ENCODE measurements at regions not wholly inside any gene's neighbourhood (a gene's known extent, or its start where the extent isn't known, plus 50 kb on each side); places are given as distances from the start of the nearest gene placed in this dataset.

GRCh38 chr6:56714273-56714672, 71.6 kb upstream of the DST start:
- H3K4me3 ChIP-seq (ENCODE audit: low read length): no peak overlapping the region
- H3K27me3 ChIP-seq (ENCODE audit: insufficient read depth, low read length): no peaks in the 10 kb centered on the region
- H3K4me1 ChIP-seq (ENCODE audit: insufficient read depth, low read length): peaks cover 46% of the 10 kb centered on the region
- H3K9me3 ChIP-seq (ENCODE audit: low read length): no peaks in the 10 kb centered on the region
- no peaks in the 10 kb centered on the region for H3K36me3 ChIP-seq (ENCODE audit: insufficient read depth, low read length)
- H2AFZ ChIP-seq (ENCODE audit: low read depth, low read length): no peak overlapping the region

GRCh38 chr6:56713254-56713672, 70.6 kb upstream of the DST start:
- Histone ChIP-seq H3K27me3 (ENCODE audit: insufficient read depth, low read length) (no peaks in the 10 kb centered on the region), H2AFZ (ENCODE audit: low read depth, low read length) (no peak overlapping the region), H3K4me1 (ENCODE audit: insufficient read depth, low read length) (peaks cover 46% of the 10 kb centered on the region), H3K4me3 (ENCODE audit: low read length) (no peak overlapping the region), H3K36me3 (ENCODE audit: insufficient read depth, low read length) (no peaks in the 10 kb centered on the region), H3K9me3 (ENCODE audit: low read length) (no peaks in the 10 kb centered on the region)

- Histone ChIP-seq H3K4me3 (ENCODE audit: low read length) (no peak overlapping the region), H3K27me3 (ENCODE audit: insufficient read depth, low read length) (no peaks in the 10 kb centered on the region), H3K9me3 (ENCODE audit: low read length) (no peaks in the 10 kb centered on the region), H2AFZ (ENCODE audit: low read depth, low read length) (no peak overlapping the region), H3K4me1 (ENCODE audit: insufficient read depth, low read length) (peaks cover 39% of the 10 kb centered on the region), H3K36me3 (ENCODE audit: insufficient read depth, low read length) (no peaks in the 10 kb centered on the region)
Observed at GRCh38 chr6:56710967-56711366, 68.3 kb upstream of the DST start.

DNA sequence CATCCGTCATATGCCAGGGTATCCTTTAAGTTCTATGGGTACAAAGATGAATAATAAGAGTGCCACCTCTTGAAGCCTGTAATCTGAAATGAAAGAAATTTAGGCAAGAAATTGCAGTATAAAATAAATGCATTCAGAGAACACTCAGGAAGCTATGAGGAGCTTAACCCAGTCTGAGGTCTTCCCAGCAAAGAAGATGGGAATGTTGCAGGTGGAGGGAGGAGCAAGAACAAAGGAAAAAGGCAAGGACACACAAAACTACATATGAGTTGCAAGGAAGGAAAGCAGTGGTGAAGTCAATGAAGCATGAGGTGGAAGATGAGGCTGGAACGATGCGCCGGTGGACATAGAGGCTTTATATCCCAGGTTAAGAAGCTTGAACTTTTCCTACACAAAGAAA, 67.0 kb upstream of the DST start:
- Histone ChIP-seq H2AFZ (ENCODE audit: low read depth, low read length) (no peak overlapping the region), H3K27me3 (ENCODE audit: insufficient read depth, low read length) (no peaks in the 10 kb centered on the region), H3K36me3 (ENCODE audit: insufficient read depth, low read length) (no peaks in the 10 kb centered on the region), H3K9me3 (ENCODE audit: low read length) (no peaks in the 10 kb centered on the region), H3K4me3 (ENCODE audit: low read length) (no peak overlapping the region), H3K4me1 (ENCODE audit: insufficient read depth, low read length) (peaks cover 26% of the 10 kb centered on the region)

DNA sequence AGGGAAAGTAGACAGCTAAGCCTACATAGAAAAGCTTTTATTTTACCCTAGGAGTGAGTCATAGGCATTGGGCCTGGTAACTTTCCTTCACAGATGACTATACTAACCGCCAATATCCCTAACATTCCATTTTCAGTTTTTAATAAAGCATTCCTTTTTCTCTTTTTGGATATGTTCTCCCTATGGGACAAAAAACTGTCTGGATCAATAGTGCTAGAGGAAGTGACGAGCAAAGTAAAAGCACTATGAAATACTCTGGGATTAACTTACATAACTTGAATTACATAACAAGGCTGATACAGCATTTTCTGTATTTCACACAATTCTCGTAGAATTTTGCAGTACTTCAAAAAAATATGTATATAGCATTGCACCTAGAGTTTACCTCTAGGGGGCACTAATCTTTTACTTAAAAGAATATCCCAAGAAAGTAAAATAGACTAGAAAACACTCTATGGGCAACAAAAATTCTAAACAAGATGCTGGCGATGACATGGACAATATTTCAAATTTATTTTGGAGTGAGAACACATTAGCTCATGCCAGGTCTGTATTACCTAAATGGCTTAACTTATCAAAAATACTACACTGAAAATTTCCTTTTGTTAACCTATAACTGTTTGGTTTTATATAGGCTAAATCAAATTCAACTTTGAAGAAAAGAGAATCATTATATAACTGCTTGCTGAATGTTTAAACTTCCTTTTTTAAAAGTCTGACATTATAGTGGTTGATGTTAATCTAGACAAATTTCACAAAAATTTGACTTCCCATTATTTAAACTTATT, 66.3 kb upstream of the DST start:
- Histone ChIP-seq H3K9me3 (ENCODE audit: low read length) (no peaks in the 10 kb centered on the region), H2AFZ (ENCODE audit: low read depth, low read length) (no peak overlapping the region), H3K27me3 (ENCODE audit: insufficient read depth, low read length) (no peaks in the 10 kb centered on the region), H3K4me1 (ENCODE audit: insufficient read depth, low read length) (peaks cover 20% of the 10 kb centered on the region), H3K4me3 (ENCODE audit: low read length) (no peak overlapping the region), H3K36me3 (ENCODE audit: insufficient read depth, low read length) (no peaks in the 10 kb centered on the region)

DNA sequence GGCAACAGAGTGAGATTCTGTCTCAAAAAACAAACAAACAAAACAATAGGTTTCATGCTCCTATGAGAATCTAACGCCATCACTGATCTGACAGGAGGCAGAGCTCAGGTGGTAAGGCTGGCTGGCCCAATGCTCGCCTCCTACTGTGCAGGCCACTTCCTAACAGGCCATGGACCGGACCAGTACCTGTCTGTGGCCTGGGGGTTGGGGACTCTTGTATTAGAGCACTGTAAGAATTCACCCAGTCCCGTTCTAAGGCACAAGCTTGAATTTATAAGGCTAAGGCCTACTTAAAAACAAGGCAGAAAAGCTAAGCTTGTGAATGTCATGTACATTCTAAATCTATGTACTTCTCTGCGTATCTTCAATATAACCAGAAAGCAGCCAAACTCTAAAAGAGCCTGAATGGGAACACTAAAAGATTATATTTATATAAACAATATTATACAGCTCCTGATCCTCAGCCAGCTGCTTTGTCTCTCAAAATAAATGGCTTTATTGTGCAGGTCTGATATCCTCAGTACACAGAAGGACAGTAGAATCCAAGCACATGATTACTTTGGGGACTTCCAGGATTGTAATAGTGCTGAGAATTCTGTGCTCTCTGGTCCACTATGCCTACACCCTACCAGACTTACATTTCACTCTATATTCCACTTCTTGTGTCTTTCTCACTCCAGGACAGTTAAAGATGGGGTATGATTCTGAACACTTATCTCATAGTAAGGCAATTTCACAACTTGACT, 64.5 kb upstream of the DST start:
- peaks cover 2% of the 10 kb centered on the region for H3K36me3 ChIP-seq (ENCODE audit: insufficient read depth, low read length)
- H3K9me3 ChIP-seq (ENCODE audit: low read length): no peaks in the 10 kb centered on the region
- H3K4me1 ChIP-seq (ENCODE audit: insufficient read depth, low read length): peaks cover 7% of the 10 kb centered on the region
- no peak overlapping the region for H3K4me3 ChIP-seq (ENCODE audit: low read length)
- H3K27me3 ChIP-seq (ENCODE audit: insufficient read depth, low read length): no peaks in the 10 kb centered on the region
- H2AFZ ChIP-seq (ENCODE audit: low read depth, low read length): no peak overlapping the region

DNA sequence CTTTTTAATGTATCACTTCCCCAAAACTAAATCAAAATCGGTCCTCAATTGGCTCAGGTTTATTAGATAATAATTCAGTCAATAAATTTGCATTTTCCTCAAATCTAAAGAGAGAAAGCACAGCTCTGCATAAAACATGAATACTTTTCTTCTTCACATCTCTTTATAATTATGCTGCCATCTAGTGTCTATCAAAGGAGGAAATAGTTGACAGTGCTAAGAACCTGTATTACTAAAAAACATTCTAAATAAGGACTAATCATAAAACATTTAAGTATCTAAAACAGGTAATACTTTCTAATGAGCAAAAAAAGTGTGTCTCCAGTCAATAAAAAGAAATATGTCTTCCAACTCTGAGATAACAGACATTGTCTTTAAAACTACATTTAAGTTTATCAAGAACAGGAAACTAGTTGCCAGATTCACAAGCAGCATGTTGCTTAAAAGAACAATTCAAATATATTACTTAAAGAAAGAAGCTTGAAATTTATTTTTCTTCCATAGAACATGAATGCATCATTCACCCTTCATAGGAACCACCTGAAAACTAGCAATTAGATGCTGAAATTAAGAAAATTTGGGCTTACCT, 56.5 kb upstream of the DST start:
- H3K4me3 ChIP-seq (ENCODE audit: low read length): no peak overlapping the region
- no peaks in the 10 kb centered on the region for H3K27me3 ChIP-seq (ENCODE audit: insufficient read depth, low read length)
- H2AFZ ChIP-seq (ENCODE audit: low read depth, low read length): no peak overlapping the region
- H3K36me3 ChIP-seq (ENCODE audit: insufficient read depth, low read length): peaks cover 2% of the 10 kb centered on the region
- peaks cover 4% of the 10 kb centered on the region for H3K9me3 ChIP-seq (ENCODE audit: low read length)
- no peaks in the 10 kb centered on the region for H3K4me1 ChIP-seq (ENCODE audit: insufficient read depth, low read length)

DNA sequence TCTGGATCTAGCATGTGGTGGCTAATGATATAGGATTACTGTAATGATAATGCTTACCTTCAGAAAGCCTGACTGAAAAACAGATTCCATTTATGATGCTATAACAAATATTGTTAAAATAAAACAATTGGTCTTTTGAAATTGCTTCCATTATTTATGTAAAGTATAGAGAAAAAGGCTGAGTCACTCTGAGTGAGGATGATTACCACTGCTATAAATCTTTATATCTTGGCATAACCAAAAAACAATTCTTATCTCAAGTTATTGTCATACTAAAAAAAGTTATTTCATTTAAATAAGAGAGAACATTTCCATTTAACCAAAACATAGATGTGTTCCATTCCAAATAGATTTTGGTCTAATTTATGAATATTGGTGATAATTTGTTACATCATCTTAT, 53.0 kb upstream of the DST start:
- peaks cover 11% of the 10 kb centered on the region for H3K4me1 ChIP-seq (ENCODE audit: insufficient read depth, low read length)
- H3K27me3 ChIP-seq (ENCODE audit: insufficient read depth, low read length): no peaks in the 10 kb centered on the region
- H3K4me3 ChIP-seq (ENCODE audit: low read length): no peak overlapping the region
- H2AFZ ChIP-seq (ENCODE audit: low read depth, low read length): no peak overlapping the region
- peaks cover 4% of the 10 kb centered on the region for H3K9me3 ChIP-seq (ENCODE audit: low read length)
- no peaks in the 10 kb centered on the region for H3K36me3 ChIP-seq (ENCODE audit: insufficient read depth, low read length)

DNA sequence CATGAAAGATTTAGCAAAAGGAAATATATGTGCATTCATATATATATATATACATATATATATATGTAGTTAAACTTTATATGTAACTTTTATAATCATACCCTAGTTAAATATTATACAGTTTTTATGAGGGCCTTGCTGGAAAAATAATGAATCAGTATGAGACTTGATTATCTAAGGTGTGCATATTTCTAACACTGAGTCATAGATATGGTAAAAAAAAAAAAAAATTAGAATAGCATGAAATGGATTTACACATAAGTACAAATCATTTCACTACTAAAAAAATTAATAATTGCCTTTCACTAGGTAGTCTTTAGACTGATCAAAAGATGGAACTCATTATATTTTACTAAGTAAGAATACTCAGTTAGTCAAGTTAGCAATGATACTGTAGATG, 51.3 kb upstream of the DST start:
- no peaks in the 10 kb centered on the region for H3K27me3 ChIP-seq (ENCODE audit: insufficient read depth, low read length)
- H3K4me1 ChIP-seq (ENCODE audit: insufficient read depth, low read length): peaks cover 15% of the 10 kb centered on the region
- H3K9me3 ChIP-seq (ENCODE audit: low read length): no peaks in the 10 kb centered on the region
- no peak overlapping the region for H2AFZ ChIP-seq (ENCODE audit: low read depth, low read length)
- no peak overlapping the region for H3K4me3 ChIP-seq (ENCODE audit: low read length)
- no peaks in the 10 kb centered on the region for H3K36me3 ChIP-seq (ENCODE audit: insufficient read depth, low read length)

DNA sequence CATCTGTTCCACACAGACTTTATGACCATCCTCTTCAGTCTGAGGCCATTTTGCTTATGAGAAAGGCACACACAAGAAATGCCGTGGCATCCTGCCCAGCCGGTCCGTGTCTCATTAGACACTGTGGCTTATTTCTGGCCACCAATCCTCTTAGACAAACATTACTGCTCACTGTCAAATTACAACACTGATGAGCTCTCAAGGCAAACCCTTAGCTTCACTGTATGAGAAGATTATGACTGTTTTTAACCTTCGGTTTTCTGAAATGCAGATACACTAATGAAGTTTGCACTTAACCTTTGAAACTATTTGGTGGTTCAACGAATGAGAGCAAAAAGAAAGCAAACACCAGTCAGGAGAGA, 50.5 kb upstream of the DST start:
- Histone ChIP-seq H3K9me3 (ENCODE audit: low read length) (no peaks in the 10 kb centered on the region), H3K27me3 (ENCODE audit: insufficient read depth, low read length) (no peaks in the 10 kb centered on the region), H3K4me1 (ENCODE audit: insufficient read depth, low read length) (peaks cover 15% of the 10 kb centered on the region), H3K36me3 (ENCODE audit: insufficient read depth, low read length) (no peaks in the 10 kb centered on the region), H2AFZ (ENCODE audit: low read depth, low read length) (no peak overlapping the region), H3K4me3 (ENCODE audit: low read length) (no peak overlapping the region)

DNA sequence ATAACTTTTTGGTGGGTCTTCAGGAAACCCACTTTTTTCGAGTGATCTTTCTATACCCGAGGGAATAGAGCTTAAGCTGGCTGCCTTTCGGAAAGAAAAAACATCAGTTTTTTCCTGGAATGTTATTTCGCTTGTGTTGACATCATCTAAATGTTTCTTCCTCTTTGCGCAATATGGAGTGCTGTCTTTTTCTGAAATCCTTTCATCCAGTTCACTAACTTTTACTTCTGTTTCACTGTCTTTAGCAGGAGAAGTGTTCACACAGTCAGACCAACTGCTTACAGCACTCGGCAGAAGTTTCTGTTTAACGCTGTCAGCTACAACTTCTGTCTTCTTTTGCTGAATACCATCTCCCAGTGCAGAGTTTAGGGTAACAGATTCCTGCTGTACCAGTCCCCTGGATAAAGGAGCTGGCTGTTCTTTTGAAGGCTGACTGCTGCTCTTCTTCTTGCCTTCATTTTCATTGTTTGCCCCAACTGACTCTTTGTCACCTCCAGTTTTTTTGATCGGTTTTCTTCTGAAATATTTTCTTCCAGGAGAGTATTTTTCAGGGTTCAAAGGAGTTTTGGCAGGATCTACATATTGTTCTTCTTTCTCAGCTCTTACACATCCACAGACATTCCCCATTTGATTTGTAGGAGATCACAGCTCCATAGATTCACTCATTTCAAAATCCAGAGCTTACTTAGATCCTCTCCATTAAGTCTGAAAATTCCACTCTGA, 50.0 kb upstream of the DST start:
- Histone ChIP-seq H3K4me3 (ENCODE audit: low read length) (no peak overlapping the region), H3K9me3 (ENCODE audit: low read length) (no peaks in the 10 kb centered on the region), H3K36me3 (ENCODE audit: insufficient read depth, low read length) (no peaks in the 10 kb centered on the region), H3K27me3 (ENCODE audit: insufficient read depth, low read length) (no peaks in the 10 kb centered on the region), H3K4me1 (ENCODE audit: insufficient read depth, low read length) (peaks cover 15% of the 10 kb centered on the region), H2AFZ (ENCODE audit: low read depth, low read length) (no peak overlapping the region)

All from neuron (in vitro differentiated cells).